CD14-positive monocyte (primary cell): ENCODE measurements at regions not wholly inside any gene's neighbourhood (a gene's known extent, or its start where the extent isn't known, plus 50 kb on each side); places are given as distances from the start of the nearest gene placed in this dataset.

Source experiments
- DNase-seq, 3 donors: peaks; one replicate each; pipeline ENCODE4 v3.0.0-alpha.2; 2011 to 2022
- H2AFZ ChIP-seq: 2 replicates; pipeline ENCODE4 v1.6.0; 2012; ENCODE audit warnings: mild to moderate bottlenecking, low read depth, low read length, inconsistent platforms; ENCODE audit not compliant: insufficient read depth, poor library complexity, severe bottlenecking
- H3K27ac ChIP-seq, 2 donors: 1 replicate in 1 of 2; 2 replicates in 1 of 2; pipeline ENCODE4 v1.5.1; 2012 to 2013; ENCODE audit warnings: low read length in 2 of 2, control low read depth in 1 of 2, inconsistent platforms in 1 of 2, low read depth in 1 of 2, mild to moderate bottlenecking in 1 of 2
- H3K27me3 ChIP-seq, 2 donors: one replicate each; pipeline versions ENCODE4 v1.6.0 to v1.6.1; 2011 to 2013; ENCODE audit warnings: low read length in 2 of 2; ENCODE audit not compliant: control insufficient read depth in 2 of 2, insufficient read depth in 2 of 2
- H3K36me3 ChIP-seq, 2 donors: replicated peaks in 1 of 2; 1 replicate in 1 of 2; 2 replicates in 1 of 2; pipeline versions ENCODE4 v1.5.1 to v1.6.1; 2012 to 2013; ENCODE audit warnings: low read length in 2 of 2, control low read depth in 1 of 2, inconsistent platforms in 1 of 2, mild to moderate bottlenecking in 1 of 2; ENCODE audit not compliant: insufficient read depth in 2 of 2, control insufficient read depth in 1 of 2
- H3K4me1 ChIP-seq, 2 donors: 1 replicate in 1 of 2; 2 replicates in 1 of 2; pipeline versions ENCODE4 v1.5.1 to v1.6.1; 2012 to 2013; ENCODE audit warnings: low read length in 2 of 2, control low read depth in 1 of 2, inconsistent platforms in 1 of 2, mild to moderate bottlenecking in 1 of 2, moderate library complexity in 1 of 2; ENCODE audit not compliant: insufficient read depth in 2 of 2, control insufficient read depth in 1 of 2
- H3K4me2 ChIP-seq: replicated peaks from 2 replicates; pipeline ENCODE3; 2012; ENCODE audit warnings: low read length, moderate library complexity, mild to moderate bottlenecking; ENCODE audit not compliant: poor library complexity, severe bottlenecking; ENCODE audit errors: extremely low read depth
- H3K4me3 ChIP-seq, 3 experiments: fragments of 200-600 bp in 1 of 3; sonication (generic) in 1 of 3; replicated peaks in 1 of 3; 1 replicate in 2 of 3; 2 replicates in 1 of 3; pipeline ENCODE4 v1.5.1; 2011 to 2013; ENCODE audit warnings: low read length in 3 of 3, mild to moderate bottlenecking in 3 of 3, control low read depth in 2 of 3, low read depth in 2 of 3, inconsistent platforms in 1 of 3, moderate library complexity in 1 of 3
- H3K79me2 ChIP-seq: 2 replicates; pipeline ENCODE4 v1.6.0; 2012; ENCODE audit warnings: mild to moderate bottlenecking, control low read depth, inconsistent platforms, low read length, moderate library complexity; ENCODE audit not compliant: insufficient read depth
- H3K9ac ChIP-seq: 2 replicates; pipeline ENCODE4 v1.6.0; 2017; ENCODE audit warnings: low read length, mild to moderate bottlenecking; ENCODE audit not compliant: insufficient read depth, poor library complexity, severe bottlenecking
- H3K9me3 ChIP-seq, 2 donors: replicated peaks in 1 of 2; 1 replicate in 1 of 2; 2 replicates in 1 of 2; pipeline versions ENCODE4 v1.5.1 to v1.6.1; 2012 to 2013; ENCODE audit warnings: low read length in 2 of 2, control low read depth in 1 of 2; ENCODE audit not compliant: control insufficient read depth in 1 of 2, insufficient read depth in 1 of 2
- H4K20me1 ChIP-seq: 2 replicates; pipeline ENCODE4 v1.6.0; 2012; ENCODE audit warnings: mild to moderate bottlenecking, low read length, control low read depth, moderate library complexity; ENCODE audit not compliant: insufficient read depth
- H3K27ac Mint-ChIP-seq, 7 donors: one replicate each; pipeline ENCODE4 v1.8.0; 2020; ENCODE audit warnings: mild to moderate bottlenecking in 7 of 7, mixed read lengths in 7 of 7, moderate library complexity in 6 of 7, inconsistent platforms in 2 of 7
- H3K27me3 Mint-ChIP-seq, 3 donors: one replicate each; pipeline ENCODE4 v1.8.0; 2021 to 2022; ENCODE audit warnings: low read depth in 3 of 3, mild to moderate bottlenecking in 3 of 3, mixed read lengths in 3 of 3, moderate library complexity in 3 of 3, inconsistent platforms in 1 of 3
- H3K36me3 Mint-ChIP-seq, 2 donors: one replicate each; pipeline ENCODE4 v1.8.0; 2020; ENCODE audit warnings: mixed read lengths in 2 of 2, inconsistent platforms in 1 of 2, mild to moderate bottlenecking in 1 of 2
- H3K4me1 Mint-ChIP-seq: one replicate; pipeline ENCODE4 v1.8.0; 2020; ENCODE audit warnings: mild to moderate bottlenecking, mixed read lengths
- H3K4me3 Mint-ChIP-seq, 2 donors: one replicate each; pipeline ENCODE4 v1.8.0; 2020; ENCODE audit warnings: mild to moderate bottlenecking in 2 of 2, mixed read lengths in 2 of 2, moderate library complexity in 1 of 2
- H3K9me3 Mint-ChIP-seq, 7 donors: one replicate each; pipeline ENCODE4 v1.8.0; 2020 to 2022; ENCODE audit warnings: mixed read lengths in 7 of 7, mild to moderate bottlenecking in 6 of 7, moderate library complexity in 6 of 7, inconsistent platforms in 2 of 7
- WGBS: methylation state at CpG from one replicate; pipeline ENCODE4 v1.1.5; 2013; ENCODE audit warnings: missing lambda C conversion rate; ENCODE audit not compliant: insufficient coverage; 5-methylcytosine and 5-hydroxymethylcytosine counted together
- intact Hi-C, 2 donors: fragments of 100-400 bp; cut with micrococcal nuclease; formaldehyde crosslinking; loops; one replicate each; pipeline versions ENCODE4 v1.15.0 to v1.15.1; 2023
- TF ChIP-seq, protein P1 (sequence below): fragments of 200-600 bp; IDR thresholded peaks from one replicate; pipeline ENCODE4 v1.8.0; 2022; ENCODE audit warnings: antibody characterized with exemption, mild to moderate bottlenecking

DNA sequence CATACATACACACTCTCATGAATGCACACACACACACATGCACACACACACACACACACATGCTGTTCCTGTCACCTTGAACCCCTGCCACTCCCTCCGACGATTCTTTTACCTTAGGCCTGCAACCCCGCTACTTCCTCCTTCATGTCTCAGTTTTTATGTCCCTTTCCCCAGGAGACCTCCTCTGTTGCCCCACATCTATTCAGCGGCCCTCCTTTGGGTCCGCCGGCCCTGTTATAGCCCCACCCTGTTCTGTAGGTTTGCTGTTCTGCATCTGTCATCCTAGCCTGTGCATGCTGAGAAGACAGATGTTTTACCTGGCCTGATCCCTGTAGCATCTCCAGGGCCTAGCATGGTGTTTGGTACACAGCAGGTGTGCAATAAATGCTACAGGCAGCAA, 161.6 kb upstream of the PCBD1 start:
- DNase-seq, result no peak
- Mint-ChIP-seq H3K27me3 (peaks cover 0 to 2% (median 2%) of the 10 kb centered on the region in 3 donors), H3K36me3 (no peaks in the 10 kb centered on the region), H3K4me3 (no peak overlapping the region), H3K4me1 (peaks cover 12% of the 10 kb centered on the region), H3K9me3 (peaks cover 0 to 4% (median 0%) of the 10 kb centered on the region in 7 donors), H3K27ac (no peak overlapping the region)
- Histone ChIP-seq H3K27me3 (no peaks in the 10 kb centered on the region), H3K4me2 (no peak overlapping the region), H3K36me3 (no peaks in the 10 kb centered on the region), H3K9me3 (no peaks in the 10 kb centered on the region), H4K20me1 (no peaks in the 10 kb centered on the region), H3K27ac (no peak overlapping the region), H3K9ac (no peak overlapping the region), H3K79me2 (no peaks in the 10 kb centered on the region), H3K4me1 (peaks cover 6 to 9% of the 10 kb centered on the region in 2 donors), H3K4me3 (no peak overlapping the region), H2AFZ (no peak overlapping the region)
- intact Hi-C loops, result no loop called here
- WGBS, result 79% methylated on average over 2 of the region's 6 CpGs
- TF ChIP-seq, protein P1, sequence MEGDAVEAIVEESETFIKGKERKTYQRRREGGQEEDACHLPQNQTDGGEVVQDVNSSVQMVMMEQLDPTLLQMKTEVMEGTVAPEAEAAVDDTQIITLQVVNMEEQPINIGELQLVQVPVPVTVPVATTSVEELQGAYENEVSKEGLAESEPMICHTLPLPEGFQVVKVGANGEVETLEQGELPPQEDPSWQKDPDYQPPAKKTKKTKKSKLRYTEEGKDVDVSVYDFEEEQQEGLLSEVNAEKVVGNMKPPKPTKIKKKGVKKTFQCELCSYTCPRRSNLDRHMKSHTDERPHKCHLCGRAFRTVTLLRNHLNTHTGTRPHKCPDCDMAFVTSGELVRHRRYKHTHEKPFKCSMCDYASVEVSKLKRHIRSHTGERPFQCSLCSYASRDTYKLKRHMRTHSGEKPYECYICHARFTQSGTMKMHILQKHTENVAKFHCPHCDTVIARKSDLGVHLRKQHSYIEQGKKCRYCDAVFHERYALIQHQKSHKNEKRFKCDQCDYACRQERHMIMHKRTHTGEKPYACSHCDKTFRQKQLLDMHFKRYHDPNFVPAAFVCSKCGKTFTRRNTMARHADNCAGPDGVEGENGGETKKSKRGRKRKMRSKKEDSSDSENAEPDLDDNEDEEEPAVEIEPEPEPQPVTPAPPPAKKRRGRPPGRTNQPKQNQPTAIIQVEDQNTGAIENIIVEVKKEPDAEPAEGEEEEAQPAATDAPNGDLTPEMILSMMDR, result no peak

DNA sequence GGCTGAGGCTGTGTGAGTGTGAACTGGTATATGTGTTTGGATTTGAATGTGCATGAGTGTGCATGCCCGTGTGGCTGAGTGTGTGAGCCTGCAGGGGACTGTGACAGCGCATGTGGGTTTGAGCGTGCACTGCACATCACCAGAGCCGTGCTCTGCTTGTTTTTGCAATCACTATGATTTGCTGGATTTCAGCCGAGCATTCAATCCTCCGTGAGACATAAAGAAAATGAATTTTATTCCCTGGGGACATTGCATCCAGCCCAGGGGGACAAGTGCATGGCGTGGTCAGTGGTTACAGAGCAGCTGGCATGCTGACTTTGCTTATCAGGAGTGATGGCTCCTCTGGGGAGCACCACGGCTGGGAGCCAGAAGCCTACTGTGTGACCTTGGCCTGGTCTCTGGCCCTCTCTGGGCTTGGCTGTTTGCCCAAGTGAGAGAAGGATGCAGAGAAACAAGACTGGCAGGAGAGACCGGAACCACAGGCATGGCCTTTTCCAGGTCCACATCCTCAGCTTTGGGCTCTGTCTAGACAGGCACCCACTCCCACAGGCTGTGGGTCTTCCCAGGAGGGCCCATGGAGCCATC, 160.2 kb upstream of the UNC5B start:
- Mint-ChIP-seq H3K27ac (no peak overlapping the region), H3K4me1 (no peaks in the 10 kb centered on the region), H3K9me3 (peaks cover 0 to 4% (median 0%) of the 10 kb centered on the region in 7 donors), H3K4me3 (no peak overlapping the region), H3K36me3 (no peaks in the 10 kb centered on the region), H3K27me3 (peaks cover 0 to 2% (median 2%) of the 10 kb centered on the region in 3 donors)
- Histone ChIP-seq H3K36me3 (no peaks in the 10 kb centered on the region), H3K9me3 (no peaks in the 10 kb centered on the region), H2AFZ (no peak overlapping the region), H3K4me1 (no peaks in the 10 kb centered on the region), H3K79me2 (no peaks in the 10 kb centered on the region), H3K9ac (no peak overlapping the region), H3K27me3 (no peaks in the 10 kb centered on the region), H3K4me3 (no peak overlapping the region), H3K27ac (no peak overlapping the region), H4K20me1 (no peaks in the 10 kb centered on the region), H3K4me2 (no peak overlapping the region)
- 93% methylated on average over 9 of the region's 9 CpGs for WGBS
- intact Hi-C loops, result no loop called here
- no peak for DNase-seq
- TF ChIP-seq, protein P1, result no peak
